GM18526 (cell line): ENCODE measurements at regions not wholly inside any gene's neighbourhood (a gene's known extent, or its start where the extent isn't known, plus 50 kb on each side); places are given as distances from the start of the nearest gene placed in this dataset.

Experiments used
- POLR2A ChIP-seq: IDR thresholded peaks from 3 replicates; pipeline ENCODE4 v1.6.1; 2011; ENCODE audit not compliant: insufficient read length; ENCODE audit errors: extremely low read depth

- TF ChIP-seq POLR2A: no peak
Observed at GRCh38 chr17:33753452-33753851, 460.4 kb upstream of the ASIC2 start.

DNA sequence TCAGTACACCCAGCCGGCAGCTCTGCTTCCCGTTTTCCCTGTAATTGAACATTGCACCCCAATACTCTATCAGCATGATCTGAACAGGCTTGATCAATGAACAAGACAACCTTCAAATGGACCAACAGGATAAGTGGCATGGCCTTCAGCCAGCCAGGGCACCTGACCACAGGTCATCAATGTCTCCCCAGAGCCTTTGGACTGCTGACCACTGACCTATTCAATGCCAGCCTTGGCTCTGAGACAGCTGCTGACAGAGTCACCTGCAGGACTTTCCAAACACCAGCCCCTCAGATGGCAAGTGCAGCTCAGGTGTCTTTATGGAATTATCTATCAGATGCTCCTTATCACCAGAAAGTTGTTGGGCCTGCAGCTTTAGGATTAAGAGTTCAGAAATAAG, 462.9 kb upstream of the ASIC2 start:
- no peak for TF ChIP-seq POLR2A

DNA sequence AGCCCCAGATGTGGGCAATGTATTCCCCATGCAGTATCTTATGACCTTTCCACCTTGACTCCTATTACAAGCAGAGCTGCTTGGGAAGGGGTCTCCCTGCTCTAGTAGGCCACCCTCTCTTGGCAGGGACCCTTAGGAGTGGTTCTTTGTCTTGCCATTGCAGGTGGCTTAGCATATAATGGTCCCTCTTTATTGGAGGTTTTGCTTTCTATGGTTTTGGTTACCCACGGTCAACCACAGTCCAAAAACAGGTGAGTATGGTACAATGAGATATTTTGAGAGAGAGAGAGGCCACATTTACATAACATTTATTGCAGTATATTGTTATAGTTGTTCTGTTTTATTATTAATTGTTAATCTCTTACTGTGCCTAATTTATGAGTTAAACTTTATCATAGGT, 472.8 kb upstream of the ASIC2 start:
- no peak for TF ChIP-seq POLR2A

- TF ChIP-seq POLR2A: no peak
Observed at GRCh38 chr17:33766721-33767120, 473.6 kb upstream of the ASIC2 start.

DNA sequence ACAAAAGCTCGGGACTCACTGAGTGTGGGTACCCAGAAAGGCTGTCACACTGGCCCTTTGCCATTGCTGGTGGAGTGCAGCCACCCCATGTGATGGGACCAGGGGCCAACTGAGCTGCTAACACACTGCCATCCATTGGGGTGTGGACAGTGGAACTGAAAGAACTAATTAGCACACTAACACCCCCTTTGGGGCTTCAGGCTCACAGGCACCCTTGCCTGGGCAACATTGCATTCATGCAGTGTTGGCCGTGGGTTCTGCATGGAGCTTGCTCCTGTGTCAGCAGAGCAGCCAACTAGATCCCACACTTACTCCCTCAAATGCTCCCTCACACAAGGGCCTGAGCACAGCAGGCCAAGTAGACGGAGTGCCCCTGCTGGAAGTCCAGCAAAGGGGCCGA, 476.0 kb upstream of the ASIC2 start:
- TF ChIP-seq POLR2A: no peak

DNA sequence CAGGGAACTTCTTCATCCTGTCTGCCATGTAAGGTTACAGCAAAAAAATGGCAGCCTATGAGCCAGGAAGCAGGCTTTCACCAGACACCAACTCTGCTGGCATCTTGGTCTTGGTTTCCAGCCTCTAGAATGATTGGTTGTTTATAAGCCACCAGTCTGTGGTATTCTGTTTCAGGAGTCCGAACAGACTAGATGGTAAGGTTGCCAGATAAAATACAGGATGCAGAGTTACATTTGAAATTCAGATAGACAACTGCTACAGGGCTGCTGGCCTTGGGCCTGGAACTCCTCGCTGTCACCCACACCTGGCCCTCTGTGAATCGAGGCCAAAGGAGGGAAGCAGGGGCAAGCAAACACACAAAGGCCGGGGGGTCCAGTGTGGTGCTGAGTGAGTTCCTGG, 478.8 kb upstream of the CCL2 start:
- TF ChIP-seq POLR2A: no peak

- TF ChIP-seq POLR2A: no peak
Observed at GRCh38 chr17:33776903-33777302, 478.2 kb upstream of the CCL2 start.

DNA sequence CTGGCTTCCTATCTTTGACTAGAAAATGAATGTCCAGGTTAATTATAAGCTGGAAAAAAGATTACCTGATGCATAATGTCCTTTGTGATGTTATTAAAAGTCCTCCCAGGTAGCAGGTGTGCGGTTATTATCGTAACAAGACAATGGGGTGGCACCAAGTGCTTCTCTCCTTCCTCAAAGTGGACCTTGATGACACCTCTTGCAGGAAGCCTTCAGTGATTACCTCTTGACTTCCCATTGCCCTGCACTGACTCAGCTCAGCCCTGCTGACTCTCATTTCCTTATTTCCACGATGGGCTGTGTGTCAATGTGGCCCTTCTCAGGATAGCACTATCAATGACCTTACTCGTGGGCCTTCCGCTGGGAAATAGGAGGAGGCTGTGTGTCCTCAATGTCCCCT, 477.4 kb upstream of the CCL2 start:
- no peak for TF ChIP-seq POLR2A

- no peak for TF ChIP-seq POLR2A
Observed at GRCh38 chr17:33778505-33779233, 476.4 kb upstream of the CCL2 start.

DNA sequence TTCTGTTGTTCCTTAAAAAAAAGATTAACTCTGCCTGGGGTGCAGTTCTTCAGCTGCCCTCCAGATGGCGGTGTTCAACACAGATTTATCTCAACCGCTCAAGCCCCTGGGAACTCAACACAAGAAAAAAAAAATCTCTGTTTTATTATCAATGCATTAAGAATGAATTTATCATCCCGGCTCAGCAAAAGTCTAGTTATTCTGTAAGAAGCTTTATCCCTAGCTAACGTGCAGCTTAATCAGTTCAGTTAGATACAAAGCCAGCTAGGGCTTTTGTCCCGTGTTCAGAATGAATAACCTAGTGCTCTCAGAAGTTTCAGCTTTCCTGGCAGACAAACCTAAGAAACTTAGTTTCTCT, 475.9 kb upstream of the CCL2 start:
- no peak for TF ChIP-seq POLR2A

DNA sequence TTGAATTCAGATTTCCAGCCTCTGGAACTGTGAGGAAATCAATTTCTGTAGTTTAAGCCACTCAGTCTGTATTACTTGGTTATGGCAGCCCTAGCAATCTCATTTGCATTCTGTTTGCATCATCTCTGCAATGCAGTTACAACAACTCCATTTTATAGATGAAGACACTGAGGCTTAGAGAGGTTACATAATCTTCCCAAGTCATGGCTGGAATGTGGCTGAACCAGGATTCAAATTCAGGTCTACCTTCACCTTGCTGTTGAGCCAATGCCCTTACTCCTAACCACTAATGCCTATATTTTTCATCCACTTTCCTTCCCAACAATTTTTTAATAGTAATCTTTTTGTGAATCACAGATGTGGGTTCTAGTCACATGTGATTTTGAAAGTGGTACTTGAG, 469.8 kb upstream of the CCL2 start:
- no peak for TF ChIP-seq POLR2A

DNA sequence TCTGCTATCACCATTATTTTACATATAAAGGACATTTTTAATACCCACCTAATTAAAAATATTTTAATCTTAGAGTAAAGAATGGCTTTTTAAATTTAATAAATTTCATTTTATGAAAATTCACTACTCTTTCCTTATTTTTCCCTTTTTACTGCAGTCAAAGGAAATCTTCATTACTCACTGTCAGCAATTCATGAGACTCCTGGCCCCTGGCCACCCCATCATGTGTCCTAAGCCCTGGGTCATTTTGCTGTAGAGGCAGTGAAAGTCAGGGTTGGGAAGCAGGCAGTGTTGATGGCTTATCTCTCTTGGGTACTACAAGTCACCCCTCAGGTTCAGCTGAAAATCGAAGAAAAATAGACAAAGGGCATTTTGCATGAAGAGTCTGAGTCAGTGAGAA, 468.6 kb upstream of the CCL2 start:
- TF ChIP-seq POLR2A: no peak

DNA sequence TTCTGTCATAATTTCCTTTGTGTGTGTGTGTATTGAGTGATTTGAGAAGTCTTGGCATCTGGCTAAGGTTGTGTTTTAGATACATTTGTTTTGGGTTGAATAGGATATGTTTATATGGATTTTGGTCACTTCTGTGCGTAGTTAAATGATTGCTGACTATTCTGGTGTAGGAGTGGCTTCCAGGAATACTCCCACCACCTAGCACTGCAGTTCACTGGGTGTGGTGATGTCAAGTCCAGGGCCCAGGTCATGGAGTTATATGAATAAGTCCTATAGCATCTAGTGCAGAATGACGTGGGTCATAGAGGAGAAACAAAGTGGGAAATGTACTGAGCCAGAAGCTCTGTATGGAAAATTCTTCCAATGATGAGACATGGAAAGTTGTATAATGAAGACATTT, 465.4 kb upstream of the CCL2 start:
- TF ChIP-seq POLR2A: no peak

DNA sequence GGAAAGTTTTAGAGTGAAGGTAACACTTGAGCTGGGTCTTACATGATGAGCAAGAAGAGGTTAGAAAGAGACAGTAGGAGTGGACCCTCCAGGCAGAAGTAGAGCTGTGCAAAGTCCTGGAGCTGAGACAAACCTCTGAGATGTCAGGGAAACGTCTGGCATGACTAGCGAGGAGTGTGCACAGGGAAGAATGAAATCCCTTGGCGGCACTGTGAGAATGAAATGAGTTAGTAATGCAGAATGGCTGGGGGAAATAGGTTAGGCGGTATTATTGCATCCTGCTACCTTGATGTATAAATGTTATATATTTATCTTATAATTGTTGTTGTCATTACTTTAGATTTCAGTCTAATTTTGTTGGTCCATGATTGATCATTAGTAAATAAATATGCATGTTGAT, 457.9 kb upstream of the CCL2 start:
- no peak for TF ChIP-seq POLR2A

DNA sequence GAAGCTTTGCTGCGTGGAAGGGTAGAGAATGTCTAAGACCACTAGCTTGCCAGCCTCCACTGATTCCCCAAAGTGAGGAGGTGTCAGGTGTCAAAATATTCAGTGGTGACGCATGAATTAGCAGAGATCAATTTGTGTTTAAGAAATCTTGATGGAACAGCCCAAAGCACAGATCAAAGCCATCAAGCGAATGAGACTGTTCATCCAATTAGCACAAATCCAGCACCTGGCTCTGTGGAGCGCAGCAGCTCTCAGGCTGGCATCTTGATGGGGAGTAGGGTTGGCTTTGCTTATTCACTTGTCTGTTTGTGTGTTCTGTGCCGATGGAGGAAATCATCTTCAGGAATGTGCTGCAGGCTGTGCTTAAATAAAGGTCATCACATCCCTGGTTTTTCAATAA, 456.8 kb upstream of the CCL2 start:
- no peak for TF ChIP-seq POLR2A

DNA sequence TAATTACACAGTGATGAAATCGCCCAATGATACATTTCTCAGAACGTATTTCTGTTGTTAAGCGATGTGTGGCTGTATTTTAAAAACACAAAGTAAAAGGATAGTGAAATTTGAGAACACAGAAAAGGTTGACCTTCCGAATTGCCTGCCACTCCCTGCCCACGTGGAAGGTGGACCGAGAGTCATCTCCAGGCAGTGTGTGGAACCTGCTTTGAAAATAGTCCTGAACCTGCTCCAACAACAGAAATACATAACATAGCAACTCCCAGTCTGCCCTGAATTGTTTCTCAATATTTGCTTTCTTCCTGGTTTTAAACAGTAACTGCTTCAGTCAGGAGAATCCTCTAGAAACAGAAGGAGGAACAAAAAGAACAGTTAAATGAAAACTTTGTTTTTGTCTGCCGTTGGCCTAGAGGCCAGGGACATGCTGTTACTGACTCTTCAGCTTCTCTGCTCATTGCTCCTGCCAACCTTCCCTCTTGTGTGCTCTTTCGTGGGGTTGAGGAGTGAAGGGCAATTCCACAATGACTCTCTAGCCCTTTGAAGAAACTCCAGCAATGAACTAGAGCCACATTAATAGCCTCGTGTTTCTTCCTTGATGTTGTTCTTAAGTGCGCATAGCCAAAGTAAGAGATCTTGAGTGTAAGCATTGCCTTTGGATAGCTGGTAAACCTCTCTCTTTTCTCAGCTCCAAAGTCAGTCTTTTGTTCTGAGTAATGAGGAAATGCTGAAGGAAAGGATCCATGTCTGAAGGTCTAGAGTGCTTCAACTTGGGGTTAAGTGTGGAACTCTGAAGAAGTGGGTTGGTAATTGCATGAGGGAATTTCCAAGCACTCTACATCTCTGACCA, 452.5 kb upstream of the CCL2 start:
- TF ChIP-seq POLR2A: no peak
